ENCODE measurements at regions not wholly inside any gene's neighbourhood (a gene's known extent, or its start where the extent isn't known, plus 50 kb on each side); places are given as distances from the start of the nearest gene placed in this dataset.

- H3K27ac ChIP-seq (ENCODE audit: low read length, poor library complexity, severe bottlenecking): no peak overlapping the region
- no peak overlapping the region for H2AFZ ChIP-seq (ENCODE audit: low read depth, low read length)
- no peaks in the 10 kb centered on the region for H3K79me1 ChIP-seq (replicated peaks; ENCODE audit: low read length, poor library complexity, severe bottlenecking)
- no peak for DNase-seq
- peak overlapping the region in 1 of 2 experiments; percentile 35 for H3K14ac ChIP-seq (ENCODE audit: low read length in 2 of 2)
- peak overlapping the region; percentile 52 to 71 for H3K18ac ChIP-seq (ENCODE audit: low read depth in 1 of 2, low read length in 2 of 2)
- peak overlapping the region; percentile 53 for H4K8ac ChIP-seq (ENCODE audit: low read length)
- no peaks in the 10 kb centered on the region for H3K27me3 ChIP-seq (ENCODE audit: control insufficient read depth in 1 of 2, insufficient read depth in 1 of 2, low read length in 2 of 2)
- H3K4me2 ChIP-seq (ENCODE audit: low read length, poor library complexity, severe bottlenecking): no peak overlapping the region
- H3K4me3 ChIP-seq (ENCODE audit: insufficient read depth in 1 of 2, low read depth in 1 of 2, low read length in 2 of 2): no peak overlapping the region
- H3K4ac ChIP-seq (ENCODE audit: low read depth in 1 of 2, low read length in 2 of 2): peak overlapping the region in 1 of 2 experiments; percentile 13
- H2BK5ac ChIP-seq (ENCODE audit: low read depth, low read length, poor library complexity, severe bottlenecking): no peak overlapping the region
- no peaks in the 10 kb centered on the region for H3K36me3 ChIP-seq (ENCODE audit: control insufficient read depth in 1 of 2, insufficient read depth in 2 of 2, low read depth in 1 of 2, low read length in 2 of 2)
- peak overlapping the region; percentile 26 for H2BK15ac ChIP-seq (ENCODE audit: low read depth, poor library complexity, severe bottlenecking)
- H4K91ac ChIP-seq (ENCODE audit: low read length): peak overlapping the region; percentile 70
- peak overlapping the region in 1 of 2 experiments; percentile 46 for H3K23ac ChIP-seq (ENCODE audit: low read length in 2 of 2)
- H3K9me3 ChIP-seq (ENCODE audit: control insufficient read depth, low read length): peaks cover 11% of the 10 kb centered on the region
- 89% methylated on average over 8 of the region's 13 CpGs for WGBS
- peak overlapping the region; percentile 36 for H3K9ac ChIP-seq (ENCODE audit: low read length)
- peak overlapping the region; percentile 59 to 97 for H2BK12ac ChIP-seq (ENCODE audit: low read length in 2 of 2)
- peak overlapping the region; percentile 65 for H2BK120ac ChIP-seq (ENCODE audit: low read depth, low read length)
- H3K4me1 ChIP-seq (ENCODE audit: control insufficient read depth, insufficient read depth, low read depth, low read length): peaks cover 21% of the 10 kb centered on the region
- H2AK5ac ChIP-seq (ENCODE audit: low read length, severe bottlenecking): peak overlapping the region; percentile 14
These were observed 150.4 kb upstream of the IER5L start for GRCh38 chr9:129328355-129329042.

- no peaks in the 10 kb centered on the region for H3K79me1 ChIP-seq (replicated peaks; ENCODE audit: low read length, poor library complexity, severe bottlenecking)
- H2BK12ac ChIP-seq (ENCODE audit: low read length in 2 of 2): peak overlapping the region; percentile 69 to 89
- H2BK15ac ChIP-seq (ENCODE audit: low read depth, poor library complexity, severe bottlenecking): peak overlapping the region; percentile 44
- peak overlapping the region; percentile 50 for H2BK120ac ChIP-seq (ENCODE audit: low read depth, low read length)
- peaks cover 20% of the 10 kb centered on the region for H3K4me1 ChIP-seq (ENCODE audit: control insufficient read depth, insufficient read depth, low read depth, low read length)
- H2BK5ac ChIP-seq (ENCODE audit: low read depth, low read length, poor library complexity, severe bottlenecking): no peak overlapping the region
- peak overlapping the region; percentile 62 for H4K91ac ChIP-seq (ENCODE audit: low read length)
- H2AFZ ChIP-seq (ENCODE audit: low read depth, low read length): no peak overlapping the region
- H3K27ac ChIP-seq (ENCODE audit: low read length, poor library complexity, severe bottlenecking): no peak overlapping the region
- no peak overlapping the region for H3K14ac ChIP-seq (ENCODE audit: low read length in 2 of 2)
- no peak overlapping the region for H3K4me3 ChIP-seq (ENCODE audit: insufficient read depth in 1 of 2, low read depth in 1 of 2, low read length in 2 of 2)
- no peak overlapping the region for H3K23ac ChIP-seq (ENCODE audit: low read length in 2 of 2)
- no peaks in the 10 kb centered on the region for H3K27me3 ChIP-seq (ENCODE audit: control insufficient read depth in 1 of 2, insufficient read depth in 1 of 2, low read length in 2 of 2)
- no peak overlapping the region for H3K4me2 ChIP-seq (ENCODE audit: low read length, poor library complexity, severe bottlenecking)
- H3K18ac ChIP-seq (ENCODE audit: low read depth in 1 of 2, low read length in 2 of 2): peak overlapping the region; percentile 71 to 76
- 75% methylated on average over 8 of the region's 9 CpGs for WGBS
- H3K36me3 ChIP-seq (ENCODE audit: control insufficient read depth in 1 of 2, insufficient read depth in 2 of 2, low read depth in 1 of 2, low read length in 2 of 2): no peaks in the 10 kb centered on the region
- no peak for DNase-seq
- peak overlapping the region; percentile 14 for H2AK5ac ChIP-seq (ENCODE audit: low read length, severe bottlenecking)
- H3K9ac ChIP-seq (ENCODE audit: low read length): no peak overlapping the region
- peak overlapping the region in 1 of 2 experiments; percentile 71 for H3K4ac ChIP-seq (ENCODE audit: low read depth in 1 of 2, low read length in 2 of 2)
- H3K9me3 ChIP-seq (ENCODE audit: control insufficient read depth, low read length): peaks cover 11% of the 10 kb centered on the region
- peak overlapping the region; percentile 45 for H4K8ac ChIP-seq (ENCODE audit: low read length)
These were observed 149.7 kb upstream of the IER5L start for GRCh38 chr9:129327552-129328328.

- H2AFZ ChIP-seq (ENCODE audit: low read depth, low read length): no peak overlapping the region
These were observed 148.3 kb upstream of the IER5L start for GRCh38 chr9:129326061-129327005.

More at GRCh38 chr9:129326061-129327005, 148.3 kb upstream of the IER5L start:
- Histone ChIP-seq H3K79me1 (replicated peaks; ENCODE audit: low read length, poor library complexity, severe bottlenecking) (no peaks in the 10 kb centered on the region), H2BK5ac (ENCODE audit: low read depth, low read length, poor library complexity, severe bottlenecking) (no peak overlapping the region), H2AK5ac (ENCODE audit: low read length, severe bottlenecking) (peak overlapping the region; percentile 38), H3K4me3 (ENCODE audit: insufficient read depth in 1 of 2, low read depth in 1 of 2, low read length in 2 of 2) (no peak overlapping the region), H3K36me3 (ENCODE audit: control insufficient read depth in 1 of 2, insufficient read depth in 2 of 2, low read depth in 1 of 2, low read length in 2 of 2) (no peaks in the 10 kb centered on the region), H3K23ac (ENCODE audit: low read length in 2 of 2) (no peak overlapping the region), H2BK12ac (ENCODE audit: low read length in 2 of 2) (no peak overlapping the region), H3K4me1 (ENCODE audit: control insufficient read depth, insufficient read depth, low read depth, low read length) (peaks cover 11% of the 10 kb centered on the region), H3K4ac (ENCODE audit: low read depth in 1 of 2, low read length in 2 of 2) (no peak overlapping the region), H3K27ac (ENCODE audit: low read length, poor library complexity, severe bottlenecking) (no peak overlapping the region), H3K27me3 (ENCODE audit: control insufficient read depth in 1 of 2, insufficient read depth in 1 of 2, low read length in 2 of 2) (no peaks in the 10 kb centered on the region), H3K18ac (ENCODE audit: low read depth in 1 of 2, low read length in 2 of 2) (no peak overlapping the region), H2BK120ac (ENCODE audit: low read depth, low read length) (peak overlapping the region; percentile 49), H3K4me2 (ENCODE audit: low read length, poor library complexity, severe bottlenecking) (no peak overlapping the region), H2BK15ac (ENCODE audit: low read depth, poor library complexity, severe bottlenecking) (peak overlapping the region; percentile 49), H3K9me3 (ENCODE audit: control insufficient read depth, low read length) (peaks cover 11% of the 10 kb centered on the region), H3K14ac (ENCODE audit: low read length in 2 of 2) (no peak overlapping the region), H4K8ac (ENCODE audit: low read length) (no peak overlapping the region), H3K9ac (ENCODE audit: low read length) (no peak overlapping the region), H4K91ac (ENCODE audit: low read length) (peak overlapping the region; percentile 9)
- no peak for DNase-seq
- WGBS: 94% methylated on average over 12 of the region's 13 CpGs

Measured in mesenchymal stem cell (in vitro differentiated cells and primary cell).